ENCODE measurements at regions not wholly inside any gene's neighbourhood (a gene's known extent, or its start where the extent isn't known, plus 50 kb on each side); places are given as distances from the start of the nearest gene placed in this dataset.

- no peak overlapping the region for H3K4me3 ChIP-seq (ENCODE audit: low read depth, low read length)
- DNase-seq (ENCODE audit: low read depth in 4 of 6, low spot score in 6 of 6), result no peak
- no CpG with 5 or more reads among the region's 1 CpG for WGBS (ENCODE audit: insufficient coverage)
- no peaks in the 10 kb centered on the region for H3K4me1 ChIP-seq (ENCODE audit: control insufficient read depth, insufficient read depth, low read length)
- no peaks in the 10 kb centered on the region for H3K27me3 ChIP-seq (ENCODE audit: control insufficient read depth, insufficient read depth, low read length)
- no peak overlapping the region for H3K27ac ChIP-seq (ENCODE audit: low read depth, low read length)
- H3K9me3 ChIP-seq (ENCODE audit: control insufficient read depth, insufficient read depth, low read length), result no peaks in the 10 kb centered on the region
- H3K36me3 ChIP-seq (ENCODE audit: control insufficient read depth, insufficient read depth, low read length), result no peaks in the 10 kb centered on the region
Measured at GRCh38 chr11:27287205-27287604, 75.8 kb downstream of the CCDC34 start.

- Histone ChIP-seq H3K27ac (ENCODE audit: low read depth, low read length) (no peak overlapping the region), H3K9me3 (ENCODE audit: control insufficient read depth, insufficient read depth, low read length) (no peaks in the 10 kb centered on the region), H3K4me3 (ENCODE audit: low read depth, low read length) (no peak overlapping the region), H3K4me1 (ENCODE audit: control insufficient read depth, insufficient read depth, low read length) (no peaks in the 10 kb centered on the region), H3K36me3 (ENCODE audit: control insufficient read depth, insufficient read depth, low read length) (no peaks in the 10 kb centered on the region), H3K27me3 (ENCODE audit: control insufficient read depth, insufficient read depth, low read length) (no peaks in the 10 kb centered on the region)
- WGBS (ENCODE audit: insufficient coverage), result 100% methylated on average over 1 of the region's 3 CpGs
- DNase-seq (ENCODE audit: low read depth in 4 of 6, low spot score in 6 of 6), result no peak
Measured at GRCh38 chr11:27285761-27286160, 77.3 kb downstream of the CCDC34 start.

GRCh38 chr11:27282806-27283205 is 80.2 kb downstream of the CCDC34 start:
- WGBS (ENCODE audit: insufficient coverage), result 16% methylated on average over 2 of the region's 3 CpGs

GRCh38 chr11:27281740-27282590 is 81.0 kb downstream of the CCDC34 start:
- no peaks in the 10 kb centered on the region for H3K27me3 ChIP-seq (ENCODE audit: control insufficient read depth, insufficient read depth, low read length)
- no peak overlapping the region for H3K4me3 ChIP-seq (ENCODE audit: low read depth, low read length)
- peak overlapping the region; percentile 47 for H3K27ac ChIP-seq (ENCODE audit: low read depth, low read length)
- H3K36me3 ChIP-seq (ENCODE audit: control insufficient read depth, insufficient read depth, low read length), result no peaks in the 10 kb centered on the region
- H3K4me1 ChIP-seq (ENCODE audit: control insufficient read depth, insufficient read depth, low read length), result no peaks in the 10 kb centered on the region
- H3K9me3 ChIP-seq (ENCODE audit: control insufficient read depth, insufficient read depth, low read length), result no peaks in the 10 kb centered on the region
- WGBS (ENCODE audit: insufficient coverage), result 78% methylated on average over 8 of the region's 9 CpGs
- DNase-seq (ENCODE audit: low read depth in 4 of 6, low spot score in 6 of 6), result peak in 1 of 6 donors; percentile 74

More at GRCh38 chr11:27282806-27283205, 80.2 kb downstream of the CCDC34 start:
- Histone ChIP-seq H3K27me3 (ENCODE audit: control insufficient read depth, insufficient read depth, low read length) (no peaks in the 10 kb centered on the region), H3K9me3 (ENCODE audit: control insufficient read depth, insufficient read depth, low read length) (no peaks in the 10 kb centered on the region), H3K27ac (ENCODE audit: low read depth, low read length) (no peak overlapping the region), H3K36me3 (ENCODE audit: control insufficient read depth, insufficient read depth, low read length) (no peaks in the 10 kb centered on the region), H3K4me1 (ENCODE audit: control insufficient read depth, insufficient read depth, low read length) (no peaks in the 10 kb centered on the region), H3K4me3 (ENCODE audit: low read depth, low read length) (no peak overlapping the region)
- DNase-seq (ENCODE audit: low read depth in 4 of 6, low spot score in 6 of 6), result peak in 2 of 6 donors; percentile 22 to 25

DNA sequence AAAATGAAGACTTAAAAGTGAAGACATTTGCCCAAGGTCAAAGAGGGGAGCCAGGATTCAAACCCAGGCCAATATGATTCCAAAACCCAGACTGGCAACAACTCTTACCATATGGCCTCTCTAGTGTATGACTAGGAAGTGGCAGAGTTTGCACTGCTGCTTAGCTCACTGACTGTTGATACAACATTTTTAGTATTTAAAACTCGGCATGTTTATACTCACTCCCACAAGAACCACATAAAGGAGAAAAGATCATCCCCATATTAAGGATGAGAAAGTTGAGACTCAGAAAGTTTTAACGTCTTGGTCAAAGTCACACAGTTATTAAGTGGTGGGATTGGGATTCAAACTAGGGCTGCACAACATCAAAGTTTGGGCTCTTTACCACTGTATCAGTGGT is 81.7 kb downstream of the CCDC34 start:
- Histone ChIP-seq H3K36me3 (ENCODE audit: control insufficient read depth, insufficient read depth, low read length) (no peaks in the 10 kb centered on the region), H3K27me3 (ENCODE audit: control insufficient read depth, insufficient read depth, low read length) (no peaks in the 10 kb centered on the region), H3K4me1 (ENCODE audit: control insufficient read depth, insufficient read depth, low read length) (no peaks in the 10 kb centered on the region), H3K4me3 (ENCODE audit: low read depth, low read length) (no peak overlapping the region), H3K9me3 (ENCODE audit: control insufficient read depth, insufficient read depth, low read length) (no peaks in the 10 kb centered on the region), H3K27ac (ENCODE audit: low read depth, low read length) (no peak overlapping the region)
- no peak for DNase-seq (ENCODE audit: low read depth in 4 of 6, low spot score in 6 of 6)
- WGBS (ENCODE audit: insufficient coverage), result no CpG with 5 or more reads among the region's 2 CpGs

GRCh38 chr11:27280140-27280539 is 82.9 kb downstream of the CCDC34 start:
- DNase-seq (ENCODE audit: low read depth in 4 of 6, low spot score in 6 of 6), result no peak
- H3K9me3 ChIP-seq (ENCODE audit: control insufficient read depth, insufficient read depth, low read length), result no peaks in the 10 kb centered on the region
- H3K27ac ChIP-seq (ENCODE audit: low read depth, low read length), result no peak overlapping the region
- WGBS (ENCODE audit: insufficient coverage), result 88% methylated on average over 2 of the region's 3 CpGs
- H3K27me3 ChIP-seq (ENCODE audit: control insufficient read depth, insufficient read depth, low read length), result no peaks in the 10 kb centered on the region
- no peaks in the 10 kb centered on the region for H3K4me1 ChIP-seq (ENCODE audit: control insufficient read depth, insufficient read depth, low read length)
- no peak overlapping the region for H3K4me3 ChIP-seq (ENCODE audit: low read depth, low read length)
- no peaks in the 10 kb centered on the region for H3K36me3 ChIP-seq (ENCODE audit: control insufficient read depth, insufficient read depth, low read length)

GRCh38 chr11:27279460-27279859 is 83.6 kb downstream of the CCDC34 start:
- Histone ChIP-seq H3K27ac (ENCODE audit: low read depth, low read length) (no peak overlapping the region), H3K4me3 (ENCODE audit: low read depth, low read length) (no peak overlapping the region), H3K9me3 (ENCODE audit: control insufficient read depth, insufficient read depth, low read length) (no peaks in the 10 kb centered on the region), H3K36me3 (ENCODE audit: control insufficient read depth, insufficient read depth, low read length) (no peaks in the 10 kb centered on the region), H3K4me1 (ENCODE audit: control insufficient read depth, insufficient read depth, low read length) (no peaks in the 10 kb centered on the region), H3K27me3 (ENCODE audit: control insufficient read depth, insufficient read depth, low read length) (no peaks in the 10 kb centered on the region)
- DNase-seq (ENCODE audit: low read depth in 4 of 6, low spot score in 6 of 6), result no peak
- 100% methylated on average over 1 of the region's 4 CpGs for WGBS (ENCODE audit: insufficient coverage)

GRCh38 chr11:27277843-27278242 is 85.2 kb downstream of the CCDC34 start:
- H3K27ac ChIP-seq (ENCODE audit: low read depth, low read length), result no peak overlapping the region
- 62% methylated on average over 1 of the region's 1 CpG for WGBS (ENCODE audit: insufficient coverage)
- H3K36me3 ChIP-seq (ENCODE audit: control insufficient read depth, insufficient read depth, low read length), result no peaks in the 10 kb centered on the region
- no peaks in the 10 kb centered on the region for H3K4me1 ChIP-seq (ENCODE audit: control insufficient read depth, insufficient read depth, low read length)
- no peaks in the 10 kb centered on the region for H3K9me3 ChIP-seq (ENCODE audit: control insufficient read depth, insufficient read depth, low read length)
- H3K4me3 ChIP-seq (ENCODE audit: low read depth, low read length), result no peak overlapping the region
- no peak for DNase-seq (ENCODE audit: low read depth in 4 of 6, low spot score in 6 of 6)
- H3K27me3 ChIP-seq (ENCODE audit: control insufficient read depth, insufficient read depth, low read length), result no peaks in the 10 kb centered on the region

- no peaks in the 10 kb centered on the region for H3K9me3 ChIP-seq (ENCODE audit: control insufficient read depth, insufficient read depth, low read length)
- H3K27me3 ChIP-seq (ENCODE audit: control insufficient read depth, insufficient read depth, low read length), result no peaks in the 10 kb centered on the region
- H3K36me3 ChIP-seq (ENCODE audit: control insufficient read depth, insufficient read depth, low read length), result no peaks in the 10 kb centered on the region
- H3K4me3 ChIP-seq (ENCODE audit: low read depth, low read length), result no peak overlapping the region
- no peak for DNase-seq (ENCODE audit: low read depth in 4 of 6, low spot score in 6 of 6)
- no peak overlapping the region for H3K27ac ChIP-seq (ENCODE audit: low read depth, low read length)
- WGBS (ENCODE audit: insufficient coverage), result no CpG with 5 or more reads among the region's 1 CpG
- no peaks in the 10 kb centered on the region for H3K4me1 ChIP-seq (ENCODE audit: control insufficient read depth, insufficient read depth, low read length)
Measured at GRCh38 chr11:27276141-27276540, 86.9 kb downstream of the CCDC34 start.

DNA sequence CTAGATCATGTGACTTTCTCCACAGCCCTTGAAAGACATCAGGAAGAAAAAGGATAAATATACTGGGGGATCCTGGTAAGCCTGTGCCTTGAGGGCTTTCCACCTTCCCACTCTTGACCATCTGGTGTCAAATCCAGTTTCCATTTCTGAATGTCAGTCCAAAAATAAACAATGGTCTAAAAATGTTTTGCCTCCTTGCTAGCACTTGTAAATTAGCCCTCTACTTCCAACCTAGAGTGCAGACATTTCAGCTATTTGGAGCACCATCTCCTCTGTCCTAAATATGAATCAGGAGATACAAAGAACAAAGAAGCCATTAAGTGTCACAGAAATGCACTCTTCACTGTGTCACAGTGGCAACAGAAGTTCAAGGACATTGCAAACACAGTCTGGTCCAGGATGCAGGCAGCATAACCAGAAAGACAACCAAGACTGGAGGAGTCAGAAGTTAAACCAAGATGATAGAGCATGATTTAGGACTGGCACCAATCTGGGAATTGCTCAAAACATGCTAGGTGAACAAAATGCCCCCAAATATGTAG is 88.1 kb downstream of the CCDC34 start:
- Histone ChIP-seq H3K9me3 (ENCODE audit: control insufficient read depth, insufficient read depth, low read length) (no peaks in the 10 kb centered on the region), H3K4me1 (ENCODE audit: control insufficient read depth, insufficient read depth, low read length) (no peaks in the 10 kb centered on the region), H3K27me3 (ENCODE audit: control insufficient read depth, insufficient read depth, low read length) (no peaks in the 10 kb centered on the region), H3K36me3 (ENCODE audit: control insufficient read depth, insufficient read depth, low read length) (no peaks in the 10 kb centered on the region), H3K4me3 (ENCODE audit: low read depth, low read length) (no peak overlapping the region), H3K27ac (ENCODE audit: low read depth, low read length) (no peak overlapping the region)
- DNase-seq (ENCODE audit: low read depth in 4 of 6, low spot score in 6 of 6), result no peak
